Stomach (tissue), 4 donors: ENCODE measurements at regions not wholly inside any gene's neighbourhood (a gene's known extent, or its start where the extent isn't known, plus 50 kb on each side); places are given as distances from the start of the nearest gene placed in this dataset.

ENCODE experiments used
- CTCF ChIP-seq, 7 experiments: fragments of 450-650 bp in 4 of 7; fragments of 200-600 bp in 3 of 7; sonication (generic) in 3 of 7; IDR thresholded peaks; one replicate each; pipeline ENCODE4 v1.5.1; 2016 to 2019; ENCODE audit warnings: antibody characterized with exemption in 7 of 7, control low read depth in 2 of 7, mild to moderate bottlenecking in 1 of 7
- EP300 ChIP-seq: sonication (generic); formaldehyde crosslinking; IDR thresholded peaks from one replicate; pipeline ENCODE4 v1.6.1; 2017; ENCODE audit warnings: antibody characterized with exemption
- POLR2A ChIP-seq, 4 donors: fragments of 450-650 bp; IDR thresholded peaks; one replicate each; pipeline ENCODE4 v1.6.1; 2016; ENCODE audit warnings: antibody characterized with exemption in 4 of 4, control low read depth in 2 of 4, mild to moderate bottlenecking in 1 of 4, moderate library complexity in 1 of 4
- POLR2AphosphoS5 ChIP-seq, 3 donors: sonication (generic); formaldehyde crosslinking; IDR thresholded peaks; one replicate each; pipeline ENCODE4 v1.6.1; 2016; ENCODE audit warnings: antibody characterized with exemption in 3 of 3

- TF ChIP-seq CTCF (IDR thresholded peaks at IDR 0.05), result no peak
- TF ChIP-seq POLR2AphosphoS5 (IDR thresholded peaks at IDR 0.05), result no peak
- TF ChIP-seq POLR2A (IDR thresholded peaks at IDR 0.05), result no peak
- no peak for TF ChIP-seq EP300
Measured at GRCh38 chr21:31476263-31477022, 132.4 kb upstream of the TIAM1 start.
